TTC549 (cell line): ENCODE measurements at regions not wholly inside any gene's neighbourhood (a gene's known extent, or its start where the extent isn't known, plus 50 kb on each side); places are given as distances from the start of the nearest gene placed in this dataset.
"Not testable (repeated sequence)": the region's sequence is repeated elsewhere in the genome, so short reads cannot be mapped to it uniquely, and the experiment has no call there.

Experiments used
- FAIRE-seq: peaks from 2 replicates; lab custom pipeline; 2012; peaks lifted over from hg19 to GRCh38; lab: Jason Lieb, UNC

- FAIRE-seq: no peak
Observed at GRCh38 chr13:62450759-62451158, 1035.1 kb upstream of the PCDH20 start.

- not testable (repeated sequence) for FAIRE-seq
Observed at GRCh38 chr13:62447771-62448382, 1032.2 kb upstream of the PCDH20 start.

GRCh38 chr13:62444805-62445204 lies 1029.2 kb upstream of the PCDH20 start:
- FAIRE-seq: no peak

- no peak for FAIRE-seq
Observed at GRCh38 chr13:62434081-62434480, 1018.4 kb upstream of the PCDH20 start.

GRCh38 chr13:62433660-62434059 lies 1018.0 kb upstream of the PCDH20 start:
- no peak for FAIRE-seq

- FAIRE-seq: no peak
Observed at GRCh38 chr13:62432906-62433305, 1017.3 kb upstream of the PCDH20 start.

- FAIRE-seq: no peak
Observed at GRCh38 chr13:62432295-62432694, 1016.6 kb upstream of the PCDH20 start.

- FAIRE-seq: no peak
Observed at GRCh38 chr13:62431852-62432251, 1016.2 kb upstream of the PCDH20 start.

GRCh38 chr13:62418872-62419271 lies 1003.2 kb upstream of the PCDH20 start:
- FAIRE-seq: no peak

GRCh38 chr13:62418376-62418775 lies 1002.7 kb upstream of the PCDH20 start:
- FAIRE-seq: no peak

GRCh38 chr13:62407871-62408270 lies 992.2 kb upstream of the PCDH20 start:
- FAIRE-seq: no peak

- FAIRE-seq: no peak
Observed at GRCh38 chr13:62388515-62388914, 972.9 kb upstream of the PCDH20 start.

GRCh38 chr13:62387647-62388046 lies 972.0 kb upstream of the PCDH20 start:
- FAIRE-seq: peak; percentile 60

- FAIRE-seq: not testable (repeated sequence)
Observed at GRCh38 chr13:62379241-62379640, 963.6 kb upstream of the PCDH20 start.

GRCh38 chr13:62377838-62378237 lies 962.2 kb upstream of the PCDH20 start:
- no peak for FAIRE-seq

- no peak for FAIRE-seq
Observed at GRCh38 chr13:62375653-62376052, 960.0 kb upstream of the PCDH20 start.

GRCh38 chr13:62371737-62372136 lies 956.1 kb upstream of the PCDH20 start:
- no peak for FAIRE-seq

GRCh38 chr13:62367971-62368370 lies 952.3 kb upstream of the PCDH20 start:
- FAIRE-seq: not testable (repeated sequence)

- FAIRE-seq: no peak
Observed at GRCh38 chr13:62360609-62361008, 945.0 kb upstream of the PCDH20 start.

- FAIRE-seq: no peak
Observed at GRCh38 chr13:62358646-62358932, 942.9 kb upstream of the PCDH20 start.

- peak; percentile 46 for FAIRE-seq
Observed at GRCh38 chr13:62357887-62358645, 942.4 kb upstream of the PCDH20 start.

- no peak for FAIRE-seq
Observed at GRCh38 chr13:62356977-62357376, 941.3 kb upstream of the PCDH20 start.

- FAIRE-seq: no peak
Observed at GRCh38 chr13:62337109-62337880, 921.6 kb upstream of the PCDH20 start.
